Tibial artery (tissue), 4 donors: ENCODE measurements at regions not wholly inside any gene's neighbourhood (a gene's known extent, or its start where the extent isn't known, plus 50 kb on each side); places are given as distances from the start of the nearest gene placed in this dataset.
"Not testable (repeated sequence)": the region's sequence is repeated elsewhere in the genome, so short reads cannot be mapped to it uniquely, and the experiment has no call there.

ENCODE experiments used
- DNase-seq, 2 donors: peaks; one replicate each; pipeline ENCODE4 v3.0.0-alpha.2; 2019
- H3K27ac ChIP-seq, 2 donors: fragments of 200-600 bp; sonication (generic) in 1 of 2; 1 replicate in 1 of 2; 2 replicates in 1 of 2; pipeline ENCODE4 v1.5.1; 2018 to 2019; ENCODE audit warnings: mild to moderate bottlenecking in 1 of 2
- H3K27me3 ChIP-seq, 2 donors: fragments of 200-600 bp; sonication (generic) in 1 of 2; one replicate each; pipeline versions ENCODE4 v1.5.1 to v1.6.0; 2016 to 2019
- H3K36me3 ChIP-seq, 3 donors: fragments of 200-600 bp; sonication (generic) in 2 of 3; one replicate each; pipeline ENCODE4 v1.5.1; 2016 to 2019; ENCODE audit warnings: mild to moderate bottlenecking in 2 of 3
- H3K4me1 ChIP-seq, 4 donors: fragments of 200-600 bp; sonication (generic) in 2 of 4; 1 replicate in 3 of 4; 2 replicates in 1 of 4; pipeline ENCODE4 v1.5.1; 2016 to 2019
- H3K4me3 ChIP-seq, 2 donors: fragments of 200-600 bp; sonication (generic) in 1 of 2; 1 replicate in 1 of 2; 2 replicates in 1 of 2; pipeline ENCODE4 v1.5.1; 2018 to 2019; ENCODE audit warnings: mild to moderate bottlenecking in 2 of 2
- H3K9me3 ChIP-seq, 3 donors: fragments of 200-600 bp; sonication (generic) in 1 of 3; one replicate each; pipeline ENCODE4 v1.5.1; 2016 to 2019
- CTCF ChIP-seq, 2 experiments: fragments of 200-600 bp in 1 of 2; fragments of 450-650 bp in 1 of 2; IDR thresholded peaks; one replicate each; pipeline ENCODE4 v1.5.1; 2017 to 2019; ENCODE audit warnings: antibody characterized with exemption in 2 of 2, mild to moderate bottlenecking in 1 of 2, moderate library complexity in 1 of 2
- intact Hi-C: fragments of 100-400 bp; cut with DNase I; formaldehyde crosslinking; loops from one replicate; pipeline ENCODE4 v1.15.0; 2023; ENCODE audit warnings: low total_unique reads

- H3K4me1 ChIP-seq: no peaks in the 10 kb centered on the region
- H3K9me3 ChIP-seq: no peaks in the 10 kb centered on the region
- H3K27ac ChIP-seq: no peak overlapping the region
- no peak overlapping the region for H3K4me3 ChIP-seq
- H3K36me3 ChIP-seq: no peaks in the 10 kb centered on the region
- intact Hi-C loops: no loop called here
- DNase-seq: no peak
- no peak for TF ChIP-seq CTCF (IDR thresholded peaks at IDR 0.05)
- no peaks in the 10 kb centered on the region for H3K27me3 ChIP-seq
Measured at GRCh38 chr2:59816075-59816474, 737.4 kb downstream of the BCL11A start.

- H3K27ac ChIP-seq, H3K9me3 ChIP-seq, H3K4me3 ChIP-seq, H3K36me3 ChIP-seq, H3K27me3 ChIP-seq, H3K4me1 ChIP-seq, DNase-seq, intact Hi-C loops: not testable (repeated sequence)
Measured at GRCh38 chr2:59810283-59810682, 743.2 kb downstream of the BCL11A start.

GRCh38 chr2:59806486-59806885 is 747.0 kb downstream of the BCL11A start:
- intact Hi-C loops: no loop called here
- no peak for TF ChIP-seq CTCF (IDR thresholded peaks at IDR 0.05)
- H3K4me1 ChIP-seq: no peaks in the 10 kb centered on the region
- H3K4me3 ChIP-seq: no peak overlapping the region
- no peak overlapping the region for H3K27ac ChIP-seq
- no peaks in the 10 kb centered on the region for H3K27me3 ChIP-seq
- H3K36me3 ChIP-seq: no peaks in the 10 kb centered on the region
- no peak for DNase-seq
- H3K9me3 ChIP-seq: no peaks in the 10 kb centered on the region

GRCh38 chr2:59804732-59805131 is 748.7 kb downstream of the BCL11A start:
- Histone ChIP-seq H3K4me1 (no peaks in the 10 kb centered on the region), H3K27ac (no peak overlapping the region), H3K9me3 (no peaks in the 10 kb centered on the region), H3K36me3 (no peaks in the 10 kb centered on the region), H3K27me3 (no peaks in the 10 kb centered on the region), H3K4me3 (no peak overlapping the region)
- no peak for DNase-seq
- TF ChIP-seq CTCF (IDR thresholded peaks at IDR 0.05): no peak
- intact Hi-C loops: no loop called here

GRCh38 chr2:59803586-59803985 is 749.9 kb downstream of the BCL11A start:
- H3K4me1 ChIP-seq: no peaks in the 10 kb centered on the region
- intact Hi-C loops: no loop called here

GRCh38 chr2:59798687-59799232 is 754.7 kb downstream of the BCL11A start:
- TF ChIP-seq CTCF (IDR thresholded peaks at IDR 0.05): no peak
- Histone ChIP-seq H3K36me3 (no peaks in the 10 kb centered on the region), H3K4me3 (no peak overlapping the region)

More at GRCh38 chr2:59803586-59803985, 749.9 kb downstream of the BCL11A start:
- H3K9me3 ChIP-seq: no peaks in the 10 kb centered on the region
- TF ChIP-seq CTCF (IDR thresholded peaks at IDR 0.05): no peak
- H3K27ac ChIP-seq: no peak overlapping the region
- H3K27me3 ChIP-seq: no peaks in the 10 kb centered on the region
- DNase-seq: no peak
- no peak overlapping the region for H3K4me3 ChIP-seq
- no peaks in the 10 kb centered on the region for H3K36me3 ChIP-seq

More at GRCh38 chr2:59798687-59799232, 754.7 kb downstream of the BCL11A start:
- H3K4me1 ChIP-seq: no peaks in the 10 kb centered on the region
- intact Hi-C loops: no loop called here
- H3K9me3 ChIP-seq: peaks cover 0 to 9% (median 0%) of the 10 kb centered on the region in 3 donors
- H3K27me3 ChIP-seq: no peaks in the 10 kb centered on the region
- DNase-seq: no peak
- H3K27ac ChIP-seq: no peak overlapping the region
